ENCODE measurements at regions not wholly inside any gene's neighbourhood (a gene's known extent, or its start where the extent isn't known, plus 50 kb on each side); places are given as distances from the start of the nearest gene placed in this dataset.
"Not testable (repeated sequence)": the region's sequence is repeated elsewhere in the genome, so short reads cannot be mapped to it uniquely, and the experiment has no call there.

GRCh38 chr21:9033295-9033694 is 1488.1 kb upstream of the TPTE start:
- H2BK15ac ChIP-seq (ENCODE audit: low read depth, low read length); H4K5ac ChIP-seq (ENCODE audit: low read depth, low read length); CTCF ChIA-PET; BruUV-seq (replicated peaks); H3K23ac ChIP-seq (ENCODE audit: low read depth, low read length); H3K14ac ChIP-seq (replicated peaks; ENCODE audit: low read depth, low read length); H3K4me3 ChIP-seq (ENCODE audit: insufficient read depth, low read depth, low read length); H3K27me3 ChIP-seq (ENCODE audit: control insufficient read depth, insufficient read depth, low read length); H3K9me1 ChIP-seq (ENCODE audit: insufficient read depth, low read length); H3K79me1 ChIP-seq (ENCODE audit: low read depth in 1 of 2, low read length in 2 of 2); H2BK120ac ChIP-seq (ENCODE audit: low read depth, low read length); in situ Hi-C loops (cut with MboI; ENCODE audit: low sequenced_read_pairs); intact Hi-C loops (cut with micrococcal nuclease); H3K4me2 ChIP-seq (ENCODE audit: low read depth, low read length); H4K20me1 ChIP-seq (ENCODE audit: insufficient read depth, low read length); H2AK9ac ChIP-seq (replicated peaks; ENCODE audit: low read depth, low read length, poor library complexity); H3K18ac ChIP-seq (ENCODE audit: low read depth, low read length); ATAC-seq (ENCODE audit: low read depth); H3K4me1 ChIP-seq (ENCODE audit: control insufficient read depth, insufficient read depth, low read length); dilution Hi-C loops (cut with HindIII; ENCODE audit: low sequenced_read_pairs, unreplicated experiment); DNase-seq; H2BK20ac ChIP-seq (ENCODE audit: low read depth, low read length); H3K4ac ChIP-seq (ENCODE audit: low read depth, low read length); H2AFZ ChIP-seq (replicated peaks; ENCODE audit: low read length, poor library complexity); H3K36me3 ChIP-seq (ENCODE audit: control insufficient read depth, insufficient read depth, low read length); H3K9ac ChIP-seq (ENCODE audit: low read depth, low read length); POLR2A ChIA-PET (ENCODE audit: unreplicated experiment); H4K91ac ChIP-seq (ENCODE audit: insufficient read depth, low read depth, low read length); H3K56ac ChIP-seq (ENCODE audit: extremely low read depth, insufficient read depth, low read length); H2AK5ac ChIP-seq (ENCODE audit: low read depth, low read length); H4K8ac ChIP-seq (ENCODE audit: low read depth in 2 of 2, low read length in 2 of 2); H2BK5ac ChIP-seq (ENCODE audit: low read depth, low read length, poor library complexity, severe bottlenecking); H3K27ac ChIP-seq (ENCODE audit: insufficient read depth, low read length); H3K9me3 ChIP-seq (ENCODE audit: control insufficient read depth, insufficient read depth, low read length): not testable (repeated sequence)
- no CpG with 5 or more reads among the region's 8 CpGs for WGBS, 2 experiments (ENCODE audit: extremely low coverage in 2 of 2, insufficient read length in 1 of 2)

- H3K36me3 ChIP-seq (ENCODE audit: control insufficient read depth, insufficient read depth, low read length); H4K91ac ChIP-seq (ENCODE audit: insufficient read depth, low read depth, low read length); H4K8ac ChIP-seq (ENCODE audit: low read depth in 2 of 2, low read length in 2 of 2); DNase-seq; H2AFZ ChIP-seq (replicated peaks; ENCODE audit: low read length, poor library complexity); H3K23ac ChIP-seq (ENCODE audit: low read depth, low read length); H3K4ac ChIP-seq (ENCODE audit: low read depth, low read length); H4K20me1 ChIP-seq (ENCODE audit: insufficient read depth, low read length); H2BK120ac ChIP-seq (ENCODE audit: low read depth, low read length); H3K18ac ChIP-seq (ENCODE audit: low read depth, low read length); H3K79me1 ChIP-seq (ENCODE audit: low read depth in 1 of 2, low read length in 2 of 2); H4K5ac ChIP-seq (ENCODE audit: low read depth, low read length); intact Hi-C loops (cut with micrococcal nuclease); BruUV-seq (replicated peaks); H2BK20ac ChIP-seq (ENCODE audit: low read depth, low read length); CTCF ChIA-PET; H3K9me1 ChIP-seq (ENCODE audit: insufficient read depth, low read length); H2AK5ac ChIP-seq (ENCODE audit: low read depth, low read length); in situ Hi-C loops (cut with MboI; ENCODE audit: low sequenced_read_pairs); dilution Hi-C loops (cut with HindIII; ENCODE audit: low sequenced_read_pairs, unreplicated experiment); H3K4me1 ChIP-seq (ENCODE audit: control insufficient read depth, insufficient read depth, low read length); H2AK9ac ChIP-seq (replicated peaks; ENCODE audit: low read depth, low read length, poor library complexity); ATAC-seq (ENCODE audit: low read depth); H3K9ac ChIP-seq (ENCODE audit: low read depth, low read length); H3K4me2 ChIP-seq (ENCODE audit: low read depth, low read length); H2BK15ac ChIP-seq (ENCODE audit: low read depth, low read length); H3K56ac ChIP-seq (ENCODE audit: extremely low read depth, insufficient read depth, low read length); H2BK5ac ChIP-seq (ENCODE audit: low read depth, low read length, poor library complexity, severe bottlenecking); H3K27me3 ChIP-seq (ENCODE audit: control insufficient read depth, insufficient read depth, low read length); H3K9me3 ChIP-seq (ENCODE audit: control insufficient read depth, insufficient read depth, low read length); H3K14ac ChIP-seq (replicated peaks; ENCODE audit: low read depth, low read length); H3K27ac ChIP-seq (ENCODE audit: insufficient read depth, low read length); POLR2A ChIA-PET (ENCODE audit: unreplicated experiment); H3K4me3 ChIP-seq (ENCODE audit: insufficient read depth, low read depth, low read length): not testable (repeated sequence)
- WGBS, 2 experiments (ENCODE audit: extremely low coverage in 2 of 2, insufficient read length in 1 of 2), result 46% methylated on average over 1 of the region's 8 CpGs; no CpG with 5 or more reads in 1 of the 2 experiments
Observed at GRCh38 chr21:9034491-9035200, 1486.7 kb upstream of the TPTE start.
